ENCODE measurements at regions not wholly inside any gene's neighbourhood (a gene's known extent, or its start where the extent isn't known, plus 50 kb on each side); places are given as distances from the start of the nearest gene placed in this dataset.

GRCh38 chr1:55527831-55528230 lies 312.7 kb upstream of the USP24 start:
- TF ChIP-seq CTCF (IDR thresholded peaks at IDR 0.05), result no peak
- no peak for TF ChIP-seq POLR2A (IDR thresholded peaks at IDR 0.05; ENCODE audit: low read depth)
- TF ChIP-seq POLR2AphosphoS5 (IDR thresholded peaks at IDR 0.05), result no peak
- TF ChIP-seq EP300 (IDR thresholded peaks at IDR 0.05), result no peak
